K562 (cell line): ENCODE measurements at regions not wholly inside any gene's neighbourhood (a gene's known extent, or its start where the extent isn't known, plus 50 kb on each side); places are given as distances from the start of the nearest gene placed in this dataset.

Experiments
- ATAC-seq: fragments of 200-7000 bp; cut with Tn5 transposase; 3 replicates; pipeline ENCODE4 v1.9.1; 2020; ENCODE audit warnings: moderate library complexity
- BruUV-seq: library from RNA; stranded (reverse); fragments of 400-500 nt; replicated peaks from 2 replicates; lab custom pipeline; 2021; lab: Mats Ljungman, UMichigan
- CTCF ChIA-PET: fragments of 300-600 bp; formaldehyde crosslinking; extraction: SDS; loops from one replicate; lab custom pipeline; 2021; ENCODE audit warnings: low intra/inter-chr PET ratio; lab: Yijun Ruan, JAX
- POLR2A ChIA-PET: fragments of 300-600, 350-650 bp; sonication (Branson Sonifier 250); formaldehyde crosslinking; extraction: SDS; loops from one replicate; lab custom pipeline; 2021; ENCODE audit warnings: antibody characterized with exemption, inconsistent platforms; lab: Yijun Ruan, JAX
- DNase-seq, 4 experiments: peaks; one replicate each; pipeline versions ENCODE4 v3.0.0 to v3.0.0-alpha.2; 2011 to 2018; ENCODE audit warnings: low spot score in 3 of 4, mixed read lengths in 3 of 4; ENCODE audit errors: extremely low read depth in 1 of 4
- FAIRE-seq: peaks from 2 replicates; lab custom pipeline; 2011; peaks lifted over from hg19 to GRCh38; lab: Jason Lieb, UNC
- H2AFZ ChIP-seq: 2 replicates; pipeline ENCODE4 v1.6.0; 2011; ENCODE audit warnings: low read depth, low read length, control low read depth, inconsistent platforms
- H3K27ac ChIP-seq: fragments of 200-600 bp; 3 replicates; pipeline ENCODE4 v1.8.0; 2011; ENCODE audit warnings: low read depth, mild to moderate bottlenecking, control low read depth, inconsistent platforms, low read length, moderate library complexity, mixed read lengths; ENCODE audit errors: extremely low read depth
- H3K27me3 ChIP-seq, 2 experiments: fragments of 300-600 bp in 1 of 2; 2 replicates in 1 of 2; 3 replicates in 1 of 2; pipeline versions ENCODE4 v1.6.0 to v1.8.0; 2011; ENCODE audit warnings: inconsistent platforms in 2 of 2, low read length in 2 of 2, mild to moderate bottlenecking in 1 of 2, mixed read lengths in 1 of 2, moderate library complexity in 1 of 2; ENCODE audit not compliant: control insufficient read depth in 2 of 2, insufficient read depth in 2 of 2
- H3K36me3 ChIP-seq: fragments of 300-600 bp; 3 replicates; pipeline ENCODE4 v1.8.0; 2011; ENCODE audit warnings: mild to moderate bottlenecking, low read length, inconsistent platforms; ENCODE audit not compliant: control insufficient read depth, insufficient read depth
- H3K4me1 ChIP-seq, 2 experiments: fragments of 200-600 bp in 1 of 2; replicated peaks in 1 of 2; 2 replicates in 1 of 2; 3 replicates in 1 of 2; pipeline versions ENCODE4 v1.5.1 to v1.8.0; 2011; ENCODE audit warnings: inconsistent platforms in 2 of 2, low read length in 2 of 2, mild to moderate bottlenecking in 1 of 2, mixed read lengths in 1 of 2, moderate library complexity in 1 of 2; ENCODE audit not compliant: control insufficient read depth in 2 of 2, insufficient read depth in 2 of 2
- H3K4me2 ChIP-seq: 2 replicates; pipeline ENCODE4 v1.6.1; 2011; ENCODE audit warnings: low read length, control low read depth, inconsistent platforms, mixed read lengths; ENCODE audit not compliant: insufficient read depth
- H3K4me3 ChIP-seq: fragments of 200-600 bp; sonication (generic), shearing (Covaris generic); 2 replicates; pipeline ENCODE4 v1.5.1; 2016; ENCODE audit warnings: control low read depth, inconsistent platforms
- H3K79me2 ChIP-seq: fragments of 200-600 bp; 3 replicates; pipeline ENCODE4 v1.8.0; 2011; ENCODE audit warnings: low read length, inconsistent platforms; ENCODE audit not compliant: control insufficient read depth, insufficient read depth
- H3K9ac ChIP-seq, 2 experiments: 2 replicates each; pipeline versions ENCODE4 v1.6.0 to v1.6.1; 2011; ENCODE audit warnings: low read depth in 2 of 2, low read length in 2 of 2, control low read depth in 1 of 2, inconsistent platforms in 1 of 2, mild to moderate bottlenecking in 1 of 2, mixed read lengths in 1 of 2; ENCODE audit not compliant: insufficient read depth in 1 of 2
- H3K9me1 ChIP-seq: one replicate; pipeline ENCODE4 v1.6.0; 2011; ENCODE audit warnings: inconsistent platforms, mild to moderate bottlenecking, low read length, moderate library complexity; ENCODE audit not compliant: control insufficient read depth, insufficient read depth
- H3K9me3 ChIP-seq: replicated peaks from 2 replicates; pipeline ENCODE4 v1.5.1; 2011; ENCODE audit warnings: low read depth, low read length, inconsistent platforms; ENCODE audit not compliant: control insufficient read depth, insufficient read depth
- H4K20me1 ChIP-seq: replicated peaks from 2 replicates; pipeline ENCODE4 v1.6.1; 2011; ENCODE audit warnings: low read length, inconsistent platforms, mixed read lengths; ENCODE audit not compliant: control insufficient read depth, insufficient read depth
- ATF2 ChIP-seq: sonication (generic); formaldehyde crosslinking; IDR thresholded peaks from 2 replicates; pipeline ENCODE4 v1.8.1; 2022; ENCODE audit warnings: missing genetic modification reagents
- ATF4 ChIP-seq: fragments of 450-650 bp; formaldehyde crosslinking; IDR thresholded peaks from 2 replicates; pipeline ENCODE4 v1.4.0; 2022; ENCODE audit warnings: mild to moderate bottlenecking, moderate library complexity
- HNRNPH1 ChIP-seq: fragments of 200-400 bp; formaldehyde crosslinking; optimal IDR thresholded peaks from 2 replicates; pipeline ENCODE3; 2017; ENCODE audit warnings: low read depth, mild to moderate bottlenecking, low read length, moderate library complexity
- KLF6 ChIP-seq: fragments of 250-450 bp; sonication (Bioruptor Pico); IDR thresholded peaks from 2 replicates; pipeline ENCODE4 v1.4.0; 2020; ENCODE audit warnings: mild to moderate bottlenecking, moderate library complexity, borderline replicate concordance
- LCOR ChIP-seq: sonication (generic); formaldehyde crosslinking; IDR thresholded peaks from 2 replicates; pipeline ENCODE4 v1.8.0; 2022; ENCODE audit warnings: mild to moderate bottlenecking, missing genetic modification reagents
- MBD2 ChIP-seq: sonication (generic); IDR thresholded peaks from 2 replicates; pipeline ENCODE4 v1.6.1; 2016; ENCODE audit warnings: low read depth, borderline replicate concordance
- MCM3 ChIP-seq: fragments of 450-650 bp; IDR thresholded peaks from 2 replicates; pipeline ENCODE4 v1.6.1; 2016
- MXD1 ChIP-seq: fragments of 250-450 bp; sonication (Bioruptor Pico); IDR thresholded peaks from 2 replicates; pipeline ENCODE4 v1.8.0; 2021; ENCODE audit warnings: borderline replicate concordance, mild to moderate bottlenecking, moderate library complexity; ENCODE audit not compliant: poor library complexity, severe bottlenecking
- NFRKB ChIP-seq: fragments of 450-650 bp; IDR thresholded peaks from 2 replicates; pipeline ENCODE4 v1.6.1; 2016; ENCODE audit warnings: low read depth
- PURB ChIP-seq: sonication (generic); formaldehyde crosslinking; IDR thresholded peaks from 2 replicates; pipeline ENCODE4 v1.9.0; 2021; ENCODE audit warnings: low read depth, mild to moderate bottlenecking, missing genetic modification reagents
- SMC3 ChIP-seq: conservative IDR thresholded peaks from 2 replicates; pipeline ENCODE4 v1.6.1; 2011; ENCODE audit warnings: low read depth, low read length, improper control_type of control experiment; ENCODE audit not compliant: insufficient read depth
- TEAD2 ChIP-seq: fragments of 450-650 bp; IDR thresholded peaks from 2 replicates; pipeline ENCODE4 v1.6.1; 2016; ENCODE audit warnings: missing genetic modification characterization, control low read depth, missing compliant biosample characterization
- XRCC5 ChIP-seq: fragments of 200-400 bp; formaldehyde crosslinking; IDR thresholded peaks from 2 replicates; pipeline ENCODE4 v1.6.1; 2017; ENCODE audit warnings: low read depth, mild to moderate bottlenecking, low read length
- ZBTB43 ChIP-seq: sonication (generic); formaldehyde crosslinking; IDR thresholded peaks from 2 replicates; pipeline ENCODE4 v1.8.0; 2023; ENCODE audit warnings: mild to moderate bottlenecking, missing genetic modification reagents
- ZNF449 ChIP-seq: fragments of 250-450 bp; sonication (Bioruptor Pico); IDR thresholded peaks from 2 replicates; pipeline ENCODE4 v1.8.0; 2022; ENCODE audit warnings: moderate library complexity, mild to moderate bottlenecking, inconsistent platforms
- ZNF695 ChIP-seq: fragments of 450-650 bp; formaldehyde crosslinking; IDR thresholded peaks from 2 replicates; pipeline ENCODE4 v1.4.0; 2020; ENCODE audit warnings: mild to moderate bottlenecking, moderate library complexity
- WGBS: fragments of 100-300 bp; shearing (Covaris generic); methylation state at CpG from one replicate; pipeline ENCODE4 v1.1.6; 2016; ENCODE audit warnings: low coverage, mixed read lengths; ENCODE audit not compliant: insufficient coverage; ENCODE audit errors: missing lambda C conversion rate; 5-methylcytosine and 5-hydroxymethylcytosine counted together
- in situ Hi-C: fragments of 300-500 bp; cut with MboI; formaldehyde crosslinking; loops from 4 replicates; pipeline ENCODE4 v1.15.0; 2018; ENCODE audit warnings: inconsistent platforms, mixed read lengths
- intact Hi-C: fragments of 100-400 bp; cut with micrococcal nuclease; formaldehyde crosslinking; loops from 2 replicates; pipeline ENCODE4 v1.14.2; 2022

GRCh38 chr13:86906127-86906874 is 764.9 kb upstream of the SLITRK5 start (continued):
- TF ChIP-seq ZBTB43 (CRISPR knock-in tag) (no peak), LCOR (CRISPR knock-in tag) (no peak), PURB (CRISPR knock-in tag) (no peak), MCM3 (no peak), MXD1 (CRISPR knock-in tag) (no peak)
- TF ChIP-seq, all 486 proteins: peak for 0

GRCh38 chr13:86907156-86907555 is 764.0 kb upstream of the SLITRK5 start:
- H3K4me2 ChIP-seq: no peak overlapping the region
- H3K9me1 ChIP-seq: no peaks in the 10 kb centered on the region
- H3K4me1 ChIP-seq: no peaks in the 10 kb centered on the region
- intact Hi-C loops (no loop called here), in situ Hi-C loops (no loop called here)
- no peaks in the 10 kb centered on the region; the same call in 1 of the 2 replicates for H3K9me3 ChIP-seq
- H2AFZ ChIP-seq: no peak overlapping the region
- no peaks in the 10 kb centered on the region for H3K79me2 ChIP-seq
- FAIRE-seq: no peak
- POLR2A ChIA-PET: no interaction called here
- no peaks in the 10 kb centered on the region for H3K27me3 ChIP-seq
- CTCF ChIA-PET: no interaction called here
- no peak overlapping the region for H3K4me3 ChIP-seq
- WGBS: 0% methylated on average over 2 of the region's 2 CpGs
- no peaks in the 10 kb centered on the region for H4K20me1 ChIP-seq
- H3K9ac ChIP-seq: no peak overlapping the region
- no peak for DNase-seq
- no TSS peak for BruUV-seq
- H3K27ac ChIP-seq: no peak overlapping the region
- ATAC-seq: no peak
- H3K36me3 ChIP-seq: no peaks in the 10 kb centered on the region
- TF ChIP-seq MBD2 (no peak), ZNF695 (no peak), NFRKB (no peak), TEAD2 (tag) (no peak), ZNF449 (CRISPR knock-in tag) (no peak), ATF4 (CRISPR knock-in tag) (no peak), KLF6 (no peak), HNRNPH1 (no peak), ATF2 (CRISPR knock-in tag) (no peak), SMC3 (no peak), XRCC5 (no peak)
